ENCODE measurements at regions not wholly inside any gene's neighbourhood (a gene's known extent, or its start where the extent isn't known, plus 50 kb on each side); places are given as distances from the start of the nearest gene placed in this dataset.
A peak's percentile ranks its signal among the peaks of the same experiment; 100 is the strongest.

- no peaks in the 10 kb centered on the region for H3K9me3 ChIP-seq
Observed at GRCh38 chr10:61830846-61831273, 70.6 kb upstream of the ARID5B start.

GRCh38 chr10:61832866-61833481 lies 68.5 kb upstream of the ARID5B start:
- intact Hi-C loops (cut with DNase I; ENCODE audit: low total_unique reads) = no loop called here
- no peaks in the 10 kb centered on the region for H3K9me3 ChIP-seq
- H3K27ac ChIP-seq = peak overlapping the region in 1 of 2 donors; percentile 0
- H3K4me1 ChIP-seq = peaks cover 0 to 46% (median 27%) of the 10 kb centered on the region in 4 donors
- H3K27me3 ChIP-seq = no peaks in the 10 kb centered on the region
- no peak overlapping the region for H3K4me3 ChIP-seq
- H3K36me3 ChIP-seq = no peaks in the 10 kb centered on the region
- DNase-seq = no peak
- TF ChIP-seq CTCF (IDR thresholded peaks at IDR 0.05) = no peak

More at GRCh38 chr10:61830846-61831273, 70.6 kb upstream of the ARID5B start:
- H3K4me1 ChIP-seq = peaks cover 0 to 25% (median 8%) of the 10 kb centered on the region in 4 donors
- TF ChIP-seq CTCF (IDR thresholded peaks at IDR 0.05) = no peak
- H3K36me3 ChIP-seq = no peaks in the 10 kb centered on the region
- no peak for DNase-seq
- intact Hi-C loops (cut with DNase I; ENCODE audit: low total_unique reads) = no loop called here
- H3K4me3 ChIP-seq = no peak overlapping the region
- no peaks in the 10 kb centered on the region for H3K27me3 ChIP-seq
- no peak overlapping the region for H3K27ac ChIP-seq

- TF ChIP-seq CTCF (IDR thresholded peaks at IDR 0.05) = no peak
- no peaks in the 10 kb centered on the region for H3K27me3 ChIP-seq
- intact Hi-C loops (cut with DNase I; ENCODE audit: low total_unique reads) = no loop called here
- no peaks in the 10 kb centered on the region for H3K36me3 ChIP-seq
- H3K4me3 ChIP-seq = no peak overlapping the region
- peak overlapping the region; percentile 45 to 74 for H3K27ac ChIP-seq
- peaks cover 0 to 51% (median 27%) of the 10 kb centered on the region in 4 donors for H3K4me1 ChIP-seq
- DNase-seq = no peak
- H3K9me3 ChIP-seq = no peaks in the 10 kb centered on the region
Observed at GRCh38 chr10:61834519-61834918, 67.0 kb upstream of the ARID5B start.

- Histone ChIP-seq H3K4me3 (no peak overlapping the region), H3K27me3 (no peaks in the 10 kb centered on the region), H3K4me1 (peaks cover 0 to 59% (median 28%) of the 10 kb centered on the region in 4 donors), H3K36me3 (no peaks in the 10 kb centered on the region), H3K9me3 (no peaks in the 10 kb centered on the region), H3K27ac (peak overlapping the region; percentile 45 to 74)
- DNase-seq = no peak
- peak in 1 of 2 experiments; percentile 13 for TF ChIP-seq CTCF (IDR thresholded peaks at IDR 0.05)
- intact Hi-C loops (cut with DNase I; ENCODE audit: low total_unique reads) = no loop called here
Observed at GRCh38 chr10:61835069-61835945, 66.2 kb upstream of the ARID5B start.

GRCh38 chr10:61835946-61836887 lies 65.3 kb upstream of the ARID5B start:
- no peak for TF ChIP-seq CTCF (IDR thresholded peaks at IDR 0.05)
- H3K4me1 ChIP-seq = peaks cover 0 to 61% (median 28%) of the 10 kb centered on the region in 4 donors
- H3K36me3 ChIP-seq = no peaks in the 10 kb centered on the region
- peak overlapping the region; percentile 45 to 74 for H3K27ac ChIP-seq
- intact Hi-C loops (cut with DNase I; ENCODE audit: low total_unique reads) = no loop called here
- H3K4me3 ChIP-seq = no peak overlapping the region
- no peak for DNase-seq
- H3K9me3 ChIP-seq = no peaks in the 10 kb centered on the region
- no peaks in the 10 kb centered on the region for H3K27me3 ChIP-seq
